EH (cell line): ENCODE measurements at regions not wholly inside any gene's neighbourhood (a gene's known extent, or its start where the extent isn't known, plus 50 kb on each side); places are given as distances from the start of the nearest gene placed in this dataset.
A peak's percentile ranks its signal among the peaks of the same experiment; 100 is the strongest.
"Not testable (repeated sequence)": the region's sequence is repeated elsewhere in the genome, so short reads cannot be mapped to it uniquely, and the experiment has no call there.

Experiments used
- DNase-seq: peaks from one replicate; pipeline ENCODE4 v3.0.0-alpha.2; 2015; ENCODE audit warnings: low read depth

- DNase-seq = not testable (repeated sequence)
Observed at GRCh38 chr2:111474198-111474705, 353.5 kb downstream of the BCL2L11 start.

GRCh38 chr2:111478335-111478734, 357.6 kb downstream of the BCL2L11 start:
- DNase-seq = not testable (repeated sequence)

- not testable (repeated sequence) for DNase-seq
Observed at GRCh38 chr2:111478871-111479318, 358.2 kb downstream of the BCL2L11 start.

GRCh38 chr2:111480016-111480625, 359.4 kb downstream of the BCL2L11 start:
- DNase-seq = peak; percentile 90

GRCh38 chr2:111480633-111481032, 359.9 kb downstream of the BCL2L11 start:
- peak; percentile 50 for DNase-seq

- peak; percentile 41 for DNase-seq
Observed at GRCh38 chr2:111481219-111481618, 360.5 kb downstream of the BCL2L11 start.

GRCh38 chr2:111482987-111483679, 362.4 kb downstream of the BCL2L11 start:
- not testable (repeated sequence) for DNase-seq

GRCh38 chr2:111484097-111484496, 363.4 kb downstream of the BCL2L11 start:
- not testable (repeated sequence) for DNase-seq

- not testable (repeated sequence) for DNase-seq
Observed at GRCh38 chr2:111485895-111486294, 365.2 kb downstream of the BCL2L11 start.

GRCh38 chr2:111488451-111488850, 367.7 kb downstream of the BCL2L11 start:
- not testable (repeated sequence) for DNase-seq

GRCh38 chr2:111489460-111489859, 368.7 kb downstream of the BCL2L11 start:
- DNase-seq = not testable (repeated sequence)

GRCh38 chr2:111491181-111491580, 370.5 kb downstream of the BCL2L11 start:
- DNase-seq = not testable (repeated sequence)

- DNase-seq = not testable (repeated sequence)
Observed at GRCh38 chr2:111491614-111492013, 370.9 kb downstream of the BCL2L11 start.

GRCh38 chr2:111492995-111493719, 372.4 kb downstream of the BCL2L11 start:
- DNase-seq = not testable (repeated sequence)

GRCh38 chr2:111493720-111494078, 373.0 kb downstream of the BCL2L11 start:
- peak; percentile 44 for DNase-seq

- not testable (repeated sequence) for DNase-seq
Observed at GRCh38 chr2:111494288-111494980, 373.7 kb downstream of the BCL2L11 start.

- DNase-seq = not testable (repeated sequence)
Observed at GRCh38 chr2:111494981-111495315, 374.2 kb downstream of the BCL2L11 start.

- DNase-seq = peak; percentile 83
Observed at GRCh38 chr2:111495636-111496035, 374.9 kb downstream of the BCL2L11 start.

GRCh38 chr2:111496176-111496575, 375.5 kb downstream of the BCL2L11 start:
- peak; percentile 92 for DNase-seq

- not testable (repeated sequence) for DNase-seq
Observed at GRCh38 chr2:111496860-111497259, 376.1 kb downstream of the BCL2L11 start.

GRCh38 chr2:111497270-111497669, 376.6 kb downstream of the BCL2L11 start:
- DNase-seq = peak; percentile 85

GRCh38 chr2:111500536-111501062, 379.9 kb downstream of the BCL2L11 start:
- peak; percentile 37 for DNase-seq
